GM10266 (cell line): ENCODE measurements at regions not wholly inside any gene's neighbourhood (a gene's known extent, or its start where the extent isn't known, plus 50 kb on each side); places are given as distances from the start of the nearest gene placed in this dataset.

Experiments
- DNase-seq: peaks from one replicate; pipeline ENCODE4 v3.0.0; 2012; ENCODE audit errors: extremely low spot score
- CTCF ChIP-seq: IDR thresholded peaks from 2 replicates; pipeline ENCODE4 v1.5.1; 2012; ENCODE audit warnings: mild to moderate bottlenecking, low read depth; ENCODE audit not compliant: control insufficient read depth, insufficient read depth; ENCODE audit errors: missing control alignments

GRCh38 chr1:5686925-5687706, 305.1 kb downstream of the NPHP4 start:
- TF ChIP-seq CTCF, result no peak
- no peak for DNase-seq

GRCh38 chr1:5686195-5686594, 306.0 kb downstream of the NPHP4 start:
- no peak for TF ChIP-seq CTCF
- DNase-seq, result no peak

- no peak for TF ChIP-seq CTCF
- DNase-seq, result no peak
Measured at GRCh38 chr1:5685446-5686040, 306.7 kb downstream of the NPHP4 start.

- no peak for TF ChIP-seq CTCF
- no peak for DNase-seq
Measured at GRCh38 chr1:5684791-5685190, 307.4 kb downstream of the NPHP4 start.

- no peak for TF ChIP-seq CTCF
- DNase-seq, result no peak
Measured at GRCh38 chr1:5683446-5683845, 308.8 kb downstream of the NPHP4 start.

GRCh38 chr1:5682626-5683225, 309.5 kb downstream of the NPHP4 start:
- no peak for TF ChIP-seq CTCF
- no peak for DNase-seq

- no peak for DNase-seq
- TF ChIP-seq CTCF, result no peak
Measured at GRCh38 chr1:5681654-5682053, 310.6 kb downstream of the NPHP4 start.
